ENCODE measurements at regions not wholly inside any gene's neighbourhood (a gene's known extent, or its start where the extent isn't known, plus 50 kb on each side); places are given as distances from the start of the nearest gene placed in this dataset.

GRCh38 chr22:48715511-48715910 is 1112.2 kb downstream of the BRD1 start:
- no peak for DNase-seq

- DNase-seq, result no peak
These were observed 1113.4 kb downstream of the BRD1 start for GRCh38 chr22:48714231-48714630.

- no peak for DNase-seq
These were observed 1114.1 kb downstream of the BRD1 start for GRCh38 chr22:48713272-48714205.

- no peak for DNase-seq
These were observed 1115.0 kb downstream of the BRD1 start for GRCh38 chr22:48712558-48713271.

GRCh38 chr22:48711669-48712068 is 1116.0 kb downstream of the BRD1 start:
- no peak for DNase-seq

GRCh38 chr22:48711031-48711431 is 1116.6 kb downstream of the BRD1 start:
- DNase-seq, result no peak

- DNase-seq, result no peak
These were observed 1117.3 kb downstream of the BRD1 start for GRCh38 chr22:48710410-48710809.

GRCh38 chr22:48709976-48710375 is 1117.7 kb downstream of the BRD1 start:
- no peak for DNase-seq

GRCh38 chr22:48709453-48709852 is 1118.2 kb downstream of the BRD1 start:
- DNase-seq, result no peak

GRCh38 chr22:48708558-48709245 is 1119.0 kb downstream of the BRD1 start:
- no peak for DNase-seq

- DNase-seq, result no peak
These were observed 1119.7 kb downstream of the BRD1 start for GRCh38 chr22:48707763-48708557.

- no peak for DNase-seq
These were observed 1120.5 kb downstream of the BRD1 start for GRCh38 chr22:48706934-48707762.

GRCh38 chr22:48705917-48706605 is 1121.6 kb downstream of the BRD1 start:
- no peak for DNase-seq

- DNase-seq, result no peak
These were observed 1122.3 kb downstream of the BRD1 start for GRCh38 chr22:48705159-48705916.

GRCh38 chr22:48704335-48704734 is 1123.3 kb downstream of the BRD1 start:
- DNase-seq, result no peak

- no peak for DNase-seq
These were observed 1124.3 kb downstream of the BRD1 start for GRCh38 chr22:48703265-48703941.

- no peak for DNase-seq
These were observed 1125.0 kb downstream of the BRD1 start for GRCh38 chr22:48702573-48703264.

- no peak for DNase-seq
These were observed 1126.2 kb downstream of the BRD1 start for GRCh38 chr22:48701296-48702030.

All from stimulated activated CD4-positive, alpha-beta T cell treated with anti-CD3 and anti-CD28 coated beads, Interleukin-4, amount 100 ng/mL, for 24 hours (primary cell).